ENCODE measurements at regions not wholly inside any gene's neighbourhood (a gene's known extent, or its start where the extent isn't known, plus 50 kb on each side); places are given as distances from the start of the nearest gene placed in this dataset.

DNA sequence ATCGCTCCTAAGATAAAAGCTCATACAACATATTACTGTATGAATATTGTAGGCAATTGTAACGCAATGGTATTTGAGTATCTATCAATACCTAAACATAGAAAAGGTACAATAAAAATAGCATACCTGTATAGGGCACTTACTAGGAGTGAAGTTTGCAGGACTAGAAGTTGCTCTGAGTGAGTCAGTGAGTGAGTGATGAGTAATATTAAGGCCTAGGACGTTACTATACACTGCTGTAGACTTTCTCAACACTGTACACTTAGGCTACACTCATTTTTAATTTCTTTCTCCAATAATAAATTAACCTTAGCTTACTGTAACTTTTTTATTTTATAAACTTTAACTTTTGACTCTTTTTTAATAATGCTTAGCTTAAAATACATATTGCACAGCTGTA, 546.9 kb downstream of the HACE1 start:
- no peak for TF ChIP-seq POLR2A (IDR thresholded peaks at IDR 0.05)
- TF ChIP-seq, protein P1, sequence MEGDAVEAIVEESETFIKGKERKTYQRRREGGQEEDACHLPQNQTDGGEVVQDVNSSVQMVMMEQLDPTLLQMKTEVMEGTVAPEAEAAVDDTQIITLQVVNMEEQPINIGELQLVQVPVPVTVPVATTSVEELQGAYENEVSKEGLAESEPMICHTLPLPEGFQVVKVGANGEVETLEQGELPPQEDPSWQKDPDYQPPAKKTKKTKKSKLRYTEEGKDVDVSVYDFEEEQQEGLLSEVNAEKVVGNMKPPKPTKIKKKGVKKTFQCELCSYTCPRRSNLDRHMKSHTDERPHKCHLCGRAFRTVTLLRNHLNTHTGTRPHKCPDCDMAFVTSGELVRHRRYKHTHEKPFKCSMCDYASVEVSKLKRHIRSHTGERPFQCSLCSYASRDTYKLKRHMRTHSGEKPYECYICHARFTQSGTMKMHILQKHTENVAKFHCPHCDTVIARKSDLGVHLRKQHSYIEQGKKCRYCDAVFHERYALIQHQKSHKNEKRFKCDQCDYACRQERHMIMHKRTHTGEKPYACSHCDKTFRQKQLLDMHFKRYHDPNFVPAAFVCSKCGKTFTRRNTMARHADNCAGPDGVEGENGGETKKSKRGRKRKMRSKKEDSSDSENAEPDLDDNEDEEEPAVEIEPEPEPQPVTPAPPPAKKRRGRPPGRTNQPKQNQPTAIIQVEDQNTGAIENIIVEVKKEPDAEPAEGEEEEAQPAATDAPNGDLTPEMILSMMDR (IDR thresholded peaks at IDR 0.05), result no peak
